GM23248 (cell line): ENCODE measurements at regions not wholly inside any gene's neighbourhood (a gene's known extent, or its start where the extent isn't known, plus 50 kb on each side); places are given as distances from the start of the nearest gene placed in this dataset.

ENCODE experiments used
- DNase-seq: peaks from one replicate; pipeline ENCODE4 v3.0.0-alpha.2; 2015
- H2AFZ ChIP-seq: fragments of 200-600 bp; sonication (generic); 2 replicates; pipeline ENCODE4 v1.6.1; 2016; ENCODE audit warnings: antibody characterized with exemption
- H3F3A ChIP-seq: fragments of 200-600 bp; sonication (generic); 2 replicates; pipeline ENCODE4 v1.6.1; 2016; ENCODE audit warnings: mild to moderate bottlenecking, antibody characterized with exemption, mixed run types; ENCODE audit not compliant: insufficient read depth
- H3K27ac ChIP-seq: fragments of 200-600 bp; sonication (generic); 2 replicates; pipeline ENCODE4 v1.5.1; 2016; ENCODE audit warnings: mild to moderate bottlenecking
- H3K27me3 ChIP-seq: fragments of 200-600 bp; sonication (generic); replicated peaks from 2 replicates; pipeline ENCODE4 v1.6.1; 2016; ENCODE audit warnings: mild to moderate bottlenecking; ENCODE audit not compliant: insufficient read depth
- H3K36me3 ChIP-seq: fragments of 200-600 bp; sonication (generic); 2 replicates; pipeline ENCODE4 v1.6.1; 2016; ENCODE audit warnings: low read depth, mild to moderate bottlenecking
- H3K4me1 ChIP-seq: fragments of 200-600 bp; sonication (generic); 2 replicates; pipeline ENCODE4 v1.6.1; 2016; ENCODE audit warnings: mild to moderate bottlenecking; ENCODE audit not compliant: insufficient read depth
- H3K4me2 ChIP-seq: fragments of 200-600 bp; sonication (generic); one replicate; pipeline ENCODE4 v1.6.1; 2016; ENCODE audit warnings: mild to moderate bottlenecking; ENCODE audit not compliant: unreplicated experiment
- H3K4me3 ChIP-seq: fragments of 200-600 bp; sonication (generic); 2 replicates; pipeline ENCODE4 v1.5.1; 2016; ENCODE audit warnings: mild to moderate bottlenecking
- H3K79me2 ChIP-seq: fragments of 200-600 bp; sonication (generic); 2 replicates; pipeline ENCODE4 v1.6.1; 2016; ENCODE audit warnings: mild to moderate bottlenecking; ENCODE audit not compliant: insufficient read depth
- H3K9ac ChIP-seq: fragments of 200-600 bp; sonication (generic); 2 replicates; pipeline ENCODE4 v1.6.1; 2016; ENCODE audit warnings: mild to moderate bottlenecking
- H3K9me2 ChIP-seq: fragments of 200-600 bp; sonication (generic); 2 replicates; pipeline ENCODE4 v1.6.1; 2016; ENCODE audit warnings: mixed run types, mild to moderate bottlenecking, moderate library complexity; ENCODE audit not compliant: insufficient read depth
- H3K9me3 ChIP-seq: fragments of 200-600 bp; sonication (generic); one replicate; pipeline ENCODE4 v1.6.1; 2017; ENCODE audit warnings: low read depth
- H4K20me1 ChIP-seq: fragments of 200-600 bp; sonication (generic); 2 replicates; pipeline ENCODE4 v1.6.0; 2016; ENCODE audit not compliant: insufficient read depth
- EZH2 ChIP-seq: fragments of 200-600 bp; sonication (generic); IDR thresholded peaks from 2 replicates; pipeline ENCODE4 v1.6.1; 2018; ENCODE audit warnings: antibody characterized with exemption, mild to moderate bottlenecking; ENCODE audit not compliant: insufficient read depth, poor library complexity, severe bottlenecking
- EZH2phosphoT487 ChIP-seq: fragments of 200-600 bp; sonication (generic); IDR thresholded peaks from 2 replicates; pipeline ENCODE4 v1.6.1; 2018; ENCODE audit warnings: antibody characterized with exemption, moderate library complexity, mild to moderate bottlenecking, low read depth; ENCODE audit not compliant: insufficient read depth
- WGBS, 2 experiments: methylation state at CpG; one replicate each; pipeline ENCODE4 v1.1.6; 2015 to 2017; ENCODE audit warnings: low lambda C conversion rate in 2 of 2, low coverage in 1 of 2; ENCODE audit errors: missing lambda C conversion rate in 2 of 2; 5-methylcytosine and 5-hydroxymethylcytosine counted together
- in situ Hi-C: fragments of 300-500 bp; cut with MboI; formaldehyde crosslinking; loops from 2 replicates; pipeline ENCODE4 v1.15.0; 2020

GRCh38 chr9:89661956-89662717, 57.3 kb downstream of the GADD45G start:
- no peaks in the 10 kb centered on the region for H3K27me3 ChIP-seq
- no peak overlapping the region for H3K27ac ChIP-seq
- no peaks in the 10 kb centered on the region for H3K4me1 ChIP-seq
- no peaks in the 10 kb centered on the region for H3K9me2 ChIP-seq
- H3K4me2 ChIP-seq = peak overlapping the region; percentile 7
- H3K9ac ChIP-seq = no peak overlapping the region
- in situ Hi-C loops = no loop called here
- H3K4me3 ChIP-seq = 0 out of 2 replicates have a peak overlapping the region, but pooled peaks have one; percentile 37
- H3K79me2 ChIP-seq = no peaks in the 10 kb centered on the region
- no peaks in the 10 kb centered on the region for H3K36me3 ChIP-seq
- no peaks in the 10 kb centered on the region for H4K20me1 ChIP-seq
- no peaks in the 10 kb centered on the region for H3K9me3 ChIP-seq
- TF ChIP-seq EZH2 (no peak), EZH2phosphoT487 (no peak)
- H3F3A ChIP-seq = no peaks in the 10 kb centered on the region
- peak overlapping the region; percentile 58; the same call in 1 of the 2 replicates for H2AFZ ChIP-seq
- peak; percentile 68 for DNase-seq
- WGBS, 2 experiments = 18 to 22% methylated on average over 21 of the region's 21 CpGs

GRCh38 chr9:89662718-89663613, 58.2 kb downstream of the GADD45G start:
- Histone ChIP-seq H3K9me2 (no peaks in the 10 kb centered on the region), H3K4me1 (no peaks in the 10 kb centered on the region), H3K79me2 (no peaks in the 10 kb centered on the region), H3K27ac (no peak overlapping the region), H3K4me3 (no peak overlapping the region), H3K27me3 (no peaks in the 10 kb centered on the region), H3F3A (no peaks in the 10 kb centered on the region), H3K36me3 (no peaks in the 10 kb centered on the region), H2AFZ (no peak overlapping the region), H3K9ac (no peak overlapping the region), H3K4me2 (no peak overlapping the region), H4K20me1 (no peaks in the 10 kb centered on the region), H3K9me3 (no peaks in the 10 kb centered on the region)
- TF ChIP-seq EZH2 = no peak
- TF ChIP-seq EZH2phosphoT487 = no peak
- in situ Hi-C loops = no loop called here
- DNase-seq = no peak
- 84 to 85% methylated on average over 20 to 22 of the region's 22 CpGs for WGBS, 2 experiments

DNA sequence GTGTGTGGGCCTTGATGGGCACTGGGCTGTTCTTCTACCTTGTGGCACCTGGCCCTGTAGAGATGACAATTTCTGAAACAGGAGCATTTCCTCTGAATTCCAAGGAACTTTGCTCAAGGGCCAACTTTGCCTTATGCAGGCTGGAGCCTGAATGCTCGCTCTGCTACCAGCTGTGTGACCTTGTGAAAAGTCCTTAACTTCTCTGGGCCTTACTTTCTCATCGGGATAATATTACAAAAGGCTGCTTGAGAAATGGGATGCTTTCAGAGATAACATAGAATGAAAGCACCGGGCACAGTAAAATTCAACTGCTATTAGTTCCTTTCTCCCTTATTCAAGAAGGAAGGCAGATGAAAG, 58.8 kb downstream of the GADD45G start:
- Histone ChIP-seq H3K27ac (no peak overlapping the region), H3F3A (no peaks in the 10 kb centered on the region), H4K20me1 (no peaks in the 10 kb centered on the region), H3K9ac (no peak overlapping the region), H3K4me1 (no peaks in the 10 kb centered on the region), H3K4me3 (no peak overlapping the region), H3K27me3 (no peaks in the 10 kb centered on the region), H3K79me2 (no peaks in the 10 kb centered on the region), H3K9me2 (no peaks in the 10 kb centered on the region), H3K36me3 (no peaks in the 10 kb centered on the region), H3K4me2 (no peak overlapping the region), H2AFZ (no peak overlapping the region), H3K9me3 (no peaks in the 10 kb centered on the region)
- in situ Hi-C loops = no loop called here
- no peak for DNase-seq
- no peak for TF ChIP-seq EZH2phosphoT487
- TF ChIP-seq EZH2 = no peak
- 66 to 70% methylated on average over 3 of the region's 3 CpGs for WGBS, 2 experiments

GRCh38 chr9:89664010-89664409, 59.2 kb downstream of the GADD45G start:
- TF ChIP-seq EZH2phosphoT487 = no peak
- no peak for TF ChIP-seq EZH2
- H3K79me2 ChIP-seq = no peaks in the 10 kb centered on the region
- DNase-seq = no peak

More at GRCh38 chr9:89664010-89664409, 59.2 kb downstream of the GADD45G start:
- 76 to 83% methylated on average over 4 of the region's 4 CpGs for WGBS, 2 experiments
- no peak overlapping the region for H2AFZ ChIP-seq
- no peaks in the 10 kb centered on the region for H3K36me3 ChIP-seq
- H3K9me3 ChIP-seq = no peaks in the 10 kb centered on the region
- no peak overlapping the region for H3K4me3 ChIP-seq
- in situ Hi-C loops = no loop called here
- no peaks in the 10 kb centered on the region for H3K4me1 ChIP-seq
- no peak overlapping the region for H3K27ac ChIP-seq
- H3F3A ChIP-seq = no peaks in the 10 kb centered on the region
- no peaks in the 10 kb centered on the region for H3K9me2 ChIP-seq
- no peaks in the 10 kb centered on the region for H4K20me1 ChIP-seq
- no peak overlapping the region for H3K9ac ChIP-seq
- no peaks in the 10 kb centered on the region for H3K27me3 ChIP-seq
- H3K4me2 ChIP-seq = no peak overlapping the region
